PC-9 (cell line): ENCODE measurements at regions not wholly inside any gene's neighbourhood (a gene's known extent, or its start where the extent isn't known, plus 50 kb on each side); places are given as distances from the start of the nearest gene placed in this dataset.

Experiments used
- BruUV-seq: library from RNA; stranded (reverse); fragments of 400-500 nt; replicated peaks from 2 replicates; lab custom pipeline; 2021; lab: Mats Ljungman, UMichigan
- CTCF ChIA-PET: fragments of 300-600 bp; sonication (Branson Sonifier 250); formaldehyde crosslinking; loops from one replicate; lab custom pipeline; 2022; ENCODE audit warnings: antibody characterized with exemption; lab: Charles Lee
- POLR2A ChIA-PET: fragments of 300-600 bp; sonication (Branson Sonifier 250); formaldehyde crosslinking; loops from one replicate; lab custom pipeline; 2022; ENCODE audit warnings: antibody characterized with exemption; ENCODE audit not compliant: unreplicated experiment; lab: Charles Lee
- DNase-seq, 2 experiments: peaks; one replicate each; pipeline versions ENCODE4 v3.0.0 to v3.0.0-alpha.2; 2015 to 2022; ENCODE audit warnings: mixed read lengths in 1 of 2
- H2AFZ ChIP-seq: fragments of 200-600 bp; sonication (generic); 2 replicates; pipeline ENCODE4 v1.8.1; 2017; ENCODE audit warnings: antibody characterized with exemption
- H3F3A ChIP-seq: fragments of 200-600 bp; sonication (generic); 2 replicates; pipeline ENCODE4 v1.8.1; 2017; ENCODE audit warnings: antibody characterized with exemption, mild to moderate bottlenecking, low read depth; ENCODE audit not compliant: insufficient read depth
- H3K27ac ChIP-seq: fragments of 200-600 bp; sonication (generic); 2 replicates; pipeline ENCODE4 v1.6.1; 2016; ENCODE audit warnings: mixed run types
- H3K27me3 ChIP-seq: fragments of 200-600 bp; sonication (generic); 2 replicates; pipeline ENCODE4 v1.6.1; 2016; ENCODE audit warnings: low read depth, mixed run types; ENCODE audit not compliant: insufficient read depth
- H3K36me3 ChIP-seq: fragments of 200-600 bp; sonication (generic); 2 replicates; pipeline ENCODE4 v1.6.1; 2016; ENCODE audit warnings: low read depth, mixed run types
- H3K4me1 ChIP-seq: fragments of 200-600 bp; sonication (generic); replicated peaks from 2 replicates; pipeline ENCODE4 v1.6.1; 2016; ENCODE audit warnings: mixed run types; ENCODE audit not compliant: insufficient read depth
- H3K4me2 ChIP-seq: fragments of 200-600 bp; sonication (generic); 2 replicates; pipeline ENCODE4 v1.6.1; 2017; ENCODE audit warnings: mixed run types
- H3K4me3 ChIP-seq: fragments of 200-600 bp; sonication (generic); 2 replicates; pipeline ENCODE4 v1.6.1; 2016; ENCODE audit warnings: mixed run types
- H3K79me2 ChIP-seq: fragments of 200-600 bp; sonication (generic); 2 replicates; pipeline ENCODE4 v1.6.1; 2017; ENCODE audit warnings: low read depth, mixed run types
- H3K9me2 ChIP-seq: fragments of 200-600 bp; sonication (generic); 2 replicates; pipeline ENCODE4 v1.8.1; 2017; ENCODE audit warnings: mild to moderate bottlenecking; ENCODE audit not compliant: insufficient read depth
- H3K9me3 ChIP-seq: fragments of 200-600 bp; sonication (generic); 2 replicates; pipeline ENCODE4 v1.8.1; 2016; ENCODE audit warnings: low read depth; ENCODE audit not compliant: insufficient read depth
- H4K20me1 ChIP-seq: fragments of 200-600 bp; sonication (generic); 2 replicates; pipeline ENCODE4 v1.8.1; 2017; ENCODE audit not compliant: insufficient read depth
- CTCF ChIP-seq: fragments of 200-600 bp; sonication (generic); conservative IDR thresholded peaks from 2 replicates; pipeline ENCODE4 v1.6.1; 2017; ENCODE audit warnings: mixed run types, antibody characterized with exemption, mild to moderate bottlenecking, moderate library complexity
- EZH2 ChIP-seq: fragments of 200-600 bp; sonication (generic); IDR thresholded peaks from 2 replicates; pipeline ENCODE4 v1.8.0; 2017; ENCODE audit warnings: antibody characterized with exemption, low read depth
- intact Hi-C: fragments of 100-400 bp; cut with micrococcal nuclease; formaldehyde crosslinking; loops from one replicate; pipeline ENCODE4 v1.10.0; 2022; ENCODE audit not compliant: unreplicated experiment

- CTCF ChIA-PET, result no interaction called here
- Histone ChIP-seq H3K27ac (no peak overlapping the region), H3K9me2 (no peaks in the 10 kb centered on the region; the same call in 1 of the 2 replicates), H3F3A (peaks cover 7% of the 10 kb centered on the region; the same call in 1 of the 2 replicates), H3K79me2 (no peaks in the 10 kb centered on the region), H3K4me3 (no peak overlapping the region), H4K20me1 (no peaks in the 10 kb centered on the region), H3K27me3 (no peaks in the 10 kb centered on the region), H3K36me3 (no peaks in the 10 kb centered on the region), H3K4me2 (no peak overlapping the region), H3K4me1 (peaks cover 5% of the 10 kb centered on the region), H3K9me3 (no peaks in the 10 kb centered on the region), H2AFZ (no peak overlapping the region)
- POLR2A ChIA-PET, result no interaction called here
- BruUV-seq, result no TSS peak
- DNase-seq, result no peak
- TF ChIP-seq EZH2, result no peak
- TF ChIP-seq CTCF, result no peak
- intact Hi-C loops, result no loop called here
Observed at GRCh38 chr3:194243172-194243837, 107.4 kb downstream of the HES1 start.

GRCh38 chr3:194244167-194244566 lies 107.0 kb downstream of the CPN2 start:
- CTCF ChIA-PET, result no interaction called here
- H3K4me3 ChIP-seq, result no peak overlapping the region
- peaks cover 5% of the 10 kb centered on the region for H3K4me1 ChIP-seq
- intact Hi-C loops, result no loop called here
- no peak for TF ChIP-seq EZH2
- TF ChIP-seq CTCF, result no peak
- no peak overlapping the region for H3K27ac ChIP-seq
- no peak overlapping the region for H2AFZ ChIP-seq
- H3F3A ChIP-seq, result peaks cover 7% of the 10 kb centered on the region; the same call in 1 of the 2 replicates
- H3K9me2 ChIP-seq, result no peaks in the 10 kb centered on the region; the same call in 1 of the 2 replicates
- no TSS peak for BruUV-seq
- H4K20me1 ChIP-seq, result no peaks in the 10 kb centered on the region
- H3K9me3 ChIP-seq, result no peaks in the 10 kb centered on the region
- H3K79me2 ChIP-seq, result no peaks in the 10 kb centered on the region
- no peaks in the 10 kb centered on the region for H3K36me3 ChIP-seq
- POLR2A ChIA-PET, result no interaction called here
- no peak overlapping the region for H3K4me2 ChIP-seq
- no peak for DNase-seq
- H3K27me3 ChIP-seq, result no peaks in the 10 kb centered on the region

- H2AFZ ChIP-seq, result no peak overlapping the region
- POLR2A ChIA-PET, result no interaction called here
- BruUV-seq, result no TSS peak
Observed at GRCh38 chr3:194245474-194245873, 105.7 kb downstream of the CPN2 start.

More at GRCh38 chr3:194245474-194245873, 105.7 kb downstream of the CPN2 start:
- Histone ChIP-seq H3K4me3 (no peak overlapping the region), H3K9me3 (no peaks in the 10 kb centered on the region), H3K9me2 (no peaks in the 10 kb centered on the region), H3F3A (0 out of 2 replicates have a peak, but pooled peaks cover under 1% of the 10 kb centered on the region), H3K79me2 (no peaks in the 10 kb centered on the region), H3K27me3 (no peaks in the 10 kb centered on the region), H3K36me3 (no peaks in the 10 kb centered on the region), H3K27ac (no peak overlapping the region), H3K4me2 (no peak overlapping the region), H4K20me1 (no peaks in the 10 kb centered on the region), H3K4me1 (peaks cover 5% of the 10 kb centered on the region)
- intact Hi-C loops, result no loop called here
- CTCF ChIA-PET, result interaction anchor here (0.8 kb wide), 1 partner anchor 71 kb away, joined by 3 read pairs; no protein-coding TSS in a partner anchor
- no peak for TF ChIP-seq CTCF
- no peak for TF ChIP-seq EZH2
- DNase-seq, result no peak
